Keratinocyte (primary cell): ENCODE measurements at regions not wholly inside any gene's neighbourhood (a gene's known extent, or its start where the extent isn't known, plus 50 kb on each side); places are given as distances from the start of the nearest gene placed in this dataset.

Experiments used
- DNase-seq: peaks from one replicate; pipeline ENCODE4 v3.0.0-alpha.2; 2011; ENCODE audit warnings: low read depth, missing footprints, low spot score
- FAIRE-seq: peaks from 2 replicates; lab custom pipeline; 2011; peaks lifted over from hg19 to GRCh38; lab: Jason Lieb, UNC
- H2AFZ ChIP-seq: 2 replicates; pipeline ENCODE4 v1.6.0; 2012; ENCODE audit warnings: low read length, control low read depth, inconsistent platforms; ENCODE audit not compliant: control insufficient read depth
- H3K27ac ChIP-seq: 2 replicates; pipeline ENCODE4 v1.5.1; 2011; ENCODE audit warnings: low read length; ENCODE audit not compliant: control insufficient read depth, insufficient read depth
- H3K27me3 ChIP-seq: 3 replicates; pipeline ENCODE4 v1.6.0; 2011; ENCODE audit warnings: low read length; ENCODE audit not compliant: control insufficient read depth, insufficient read depth; ENCODE audit errors: extremely low read depth
- H3K36me3 ChIP-seq, 2 experiments: 2 replicates in 1 of 2; 3 replicates in 1 of 2; pipeline ENCODE4 v1.5.1; 2011; ENCODE audit warnings: low read length in 2 of 2, mild to moderate bottlenecking in 1 of 2; ENCODE audit not compliant: control insufficient read depth in 2 of 2, insufficient read depth in 2 of 2; ENCODE audit errors: extremely low read depth in 1 of 2
- H3K4me1 ChIP-seq: 3 replicates; pipeline ENCODE4 v1.5.1; 2011; ENCODE audit warnings: low read length; ENCODE audit not compliant: control insufficient read depth, insufficient read depth; ENCODE audit errors: extremely low read depth
- H3K4me2 ChIP-seq: 3 replicates; pipeline ENCODE4 v1.6.0; 2011; ENCODE audit warnings: low read depth, low read length; ENCODE audit not compliant: control insufficient read depth, insufficient read depth; ENCODE audit errors: extremely low read depth
- H3K4me3 ChIP-seq, 3 experiments: fragments of 200-600 bp in 1 of 3; sonication (generic) in 1 of 3; 2 replicates in 2 of 3; 3 replicates in 1 of 3; pipeline ENCODE4 v1.5.1; 2011 to 2016; ENCODE audit warnings: low read length in 3 of 3, mild to moderate bottlenecking in 3 of 3, control low read depth in 2 of 3, inconsistent platforms in 1 of 3, low read depth in 1 of 3, mixed read lengths in 1 of 3, mixed run types in 1 of 3, moderate library complexity in 1 of 3; ENCODE audit not compliant: control insufficient read depth in 2 of 3, insufficient read depth in 2 of 3; ENCODE audit errors: extremely low read depth in 1 of 3
- H3K79me2 ChIP-seq: 2 replicates; pipeline ENCODE4 v1.6.0; 2012; ENCODE audit warnings: low read length; ENCODE audit not compliant: control insufficient read depth, insufficient read depth
- H3K9ac ChIP-seq: 3 replicates; pipeline ENCODE4 v1.6.0; 2011; ENCODE audit warnings: low read length; ENCODE audit not compliant: control insufficient read depth, insufficient read depth; ENCODE audit errors: extremely low read depth
- H3K9me1 ChIP-seq: 3 replicates; pipeline ENCODE4 v1.6.0; 2011; ENCODE audit warnings: low read length; ENCODE audit not compliant: control insufficient read depth, insufficient read depth; ENCODE audit errors: extremely low read depth
- H3K9me3 ChIP-seq: 2 replicates; pipeline ENCODE4 v1.5.1; 2012; ENCODE audit warnings: low read depth, low read length; ENCODE audit not compliant: control insufficient read depth
- H4K20me1 ChIP-seq: 3 replicates; pipeline ENCODE4 v1.6.0; 2011; ENCODE audit warnings: low read length; ENCODE audit not compliant: control insufficient read depth, insufficient read depth; ENCODE audit errors: extremely low read depth
- CTCF ChIP-seq, 3 experiments: IDR thresholded peaks in 1 of 3; conservative IDR thresholded peaks in 1 of 3; optimal IDR thresholded peaks in 1 of 3; 2 replicates in 2 of 3; 3 replicates in 1 of 3; pipeline versions ENCODE3 to v1.5.1; 2011; ENCODE audit warnings: low read length in 3 of 3, mild to moderate bottlenecking in 3 of 3, moderate library complexity in 2 of 3, control low read depth in 1 of 3, inconsistent platforms in 1 of 3; ENCODE audit not compliant: insufficient read depth in 2 of 3; ENCODE audit errors: extremely low read depth in 1 of 3
- EZH2 ChIP-seq: IDR thresholded peaks from one replicate; pipeline ENCODE4 v1.6.1; 2012; ENCODE audit warnings: inconsistent platforms, mild to moderate bottlenecking, low read length, moderate library complexity
- dilution Hi-C: fragments of 300-500 bp; cut with MboI; formaldehyde crosslinking; loops from one replicate; pipeline ENCODE4 v1.7.0; 2020; ENCODE audit warnings: low sequenced_read_pairs; ENCODE audit not compliant: extremely low pct_ligation_motif_present

- Histone ChIP-seq H3K27me3 (peaks cover 19% of the 10 kb centered on the region), H3K4me1 (no peaks in the 10 kb centered on the region), H3K36me3 (no peaks in the 10 kb centered on the region), H3K9me3 (no peaks in the 10 kb centered on the region), H3K9ac (no peak overlapping the region), H4K20me1 (no peaks in the 10 kb centered on the region), H3K27ac (no peak overlapping the region), H3K4me3 (no peak overlapping the region), H3K4me2 (no peak overlapping the region), H2AFZ (no peak overlapping the region), H3K79me2 (no peaks in the 10 kb centered on the region), H3K9me1 (no peaks in the 10 kb centered on the region)
- TF ChIP-seq EZH2 (no peak), CTCF (optimal IDR thresholded peaks at IDR 0.05 in 1 of 3, IDR thresholded peaks at IDR 0.05 in 1 of 3, conservative IDR thresholded peaks at IDR 0.05 in 1 of 3; ENCODE audit: extremely low read depth in 1 of 3, insufficient read depth in 2 of 3, low read length in 3 of 3) (no peak)
- no peak for FAIRE-seq
- dilution Hi-C loops: no loop called here
- DNase-seq: no peak
Measured at GRCh38 chr11:119823077-119823476, 94.1 kb upstream of the NECTIN1 start.

GRCh38 chr11:119816660-119817059, 87.7 kb upstream of the NECTIN1 start:
- DNase-seq (no peak), FAIRE-seq (no peak)
- Histone ChIP-seq H3K9me1 (no peaks in the 10 kb centered on the region), H4K20me1 (no peaks in the 10 kb centered on the region), H3K27ac (no peak overlapping the region), H3K27me3 (no peaks in the 10 kb centered on the region), H3K4me1 (no peaks in the 10 kb centered on the region), H3K4me3 (no peak overlapping the region), H3K4me2 (no peak overlapping the region), H2AFZ (no peak overlapping the region), H3K9ac (no peak overlapping the region), H3K9me3 (no peaks in the 10 kb centered on the region), H3K79me2 (no peaks in the 10 kb centered on the region), H3K36me3 (no peaks in the 10 kb centered on the region)
- dilution Hi-C loops: no loop called here
- TF ChIP-seq EZH2 (no peak), CTCF (optimal IDR thresholded peaks at IDR 0.05 in 1 of 3, IDR thresholded peaks at IDR 0.05 in 1 of 3, conservative IDR thresholded peaks at IDR 0.05 in 1 of 3; ENCODE audit: extremely low read depth in 1 of 3, insufficient read depth in 2 of 3, low read length in 3 of 3) (no peak)
